ENCODE measurements at regions not wholly inside any gene's neighbourhood (a gene's known extent, or its start where the extent isn't known, plus 50 kb on each side); places are given as distances from the start of the nearest gene placed in this dataset.

- intact Hi-C loops (cut with DNase I), result no loop called here
- no peak for DNase-seq
Observed at GRCh38 chr1:37286881-37287280, 187.5 kb upstream of the ZC3H12A start.

GRCh38 chr1:37288900-37289299 is 185.5 kb upstream of the ZC3H12A start:
- H3K27ac ChIP-seq, result no peak overlapping the region
- H3K4me3 ChIP-seq, result no peak overlapping the region
- no peaks in the 10 kb centered on the region for H3K36me3 ChIP-seq (replicated peaks in 1 of 2; ENCODE audit: insufficient read depth in 1 of 2, low read depth in 2 of 2)
- DNase-seq, result no peak
- peaks cover 0 to 5% of the 10 kb centered on the region in 2 donors for H3K27me3 ChIP-seq
- TF ChIP-seq POLR2A (IDR thresholded peaks at IDR 0.05), result no peak
- TF ChIP-seq, protein P1, sequence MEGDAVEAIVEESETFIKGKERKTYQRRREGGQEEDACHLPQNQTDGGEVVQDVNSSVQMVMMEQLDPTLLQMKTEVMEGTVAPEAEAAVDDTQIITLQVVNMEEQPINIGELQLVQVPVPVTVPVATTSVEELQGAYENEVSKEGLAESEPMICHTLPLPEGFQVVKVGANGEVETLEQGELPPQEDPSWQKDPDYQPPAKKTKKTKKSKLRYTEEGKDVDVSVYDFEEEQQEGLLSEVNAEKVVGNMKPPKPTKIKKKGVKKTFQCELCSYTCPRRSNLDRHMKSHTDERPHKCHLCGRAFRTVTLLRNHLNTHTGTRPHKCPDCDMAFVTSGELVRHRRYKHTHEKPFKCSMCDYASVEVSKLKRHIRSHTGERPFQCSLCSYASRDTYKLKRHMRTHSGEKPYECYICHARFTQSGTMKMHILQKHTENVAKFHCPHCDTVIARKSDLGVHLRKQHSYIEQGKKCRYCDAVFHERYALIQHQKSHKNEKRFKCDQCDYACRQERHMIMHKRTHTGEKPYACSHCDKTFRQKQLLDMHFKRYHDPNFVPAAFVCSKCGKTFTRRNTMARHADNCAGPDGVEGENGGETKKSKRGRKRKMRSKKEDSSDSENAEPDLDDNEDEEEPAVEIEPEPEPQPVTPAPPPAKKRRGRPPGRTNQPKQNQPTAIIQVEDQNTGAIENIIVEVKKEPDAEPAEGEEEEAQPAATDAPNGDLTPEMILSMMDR (IDR thresholded peaks at IDR 0.05), result no peak
- no peak for ATAC-seq
- no peaks in the 10 kb centered on the region for H3K4me1 ChIP-seq
- no peaks in the 10 kb centered on the region for H3K9me3 ChIP-seq
- intact Hi-C loops (cut with DNase I), result no loop called here
- 87 to 93% methylated on average over 3 of the region's 3 CpGs for WGBS, 2 donors

More at GRCh38 chr1:37286881-37287280, 187.5 kb upstream of the ZC3H12A start:
- Histone ChIP-seq H3K27me3 (peaks cover 0 to 2% of the 10 kb centered on the region in 2 donors), H3K4me3 (no peak overlapping the region), H3K36me3 (replicated peaks in 1 of 2; ENCODE audit: insufficient read depth in 1 of 2, low read depth in 2 of 2) (no peaks in the 10 kb centered on the region), H3K27ac (no peak overlapping the region), H3K9me3 (no peaks in the 10 kb centered on the region), H3K4me1 (no peaks in the 10 kb centered on the region)
- ATAC-seq, result no peak
- TF ChIP-seq POLR2A (IDR thresholded peaks at IDR 0.05), result no peak
- TF ChIP-seq, protein P1 (IDR thresholded peaks at IDR 0.05), result no peak
- WGBS, 2 donors, result 73 to 77% methylated on average over 4 of the region's 4 CpGs

DNA sequence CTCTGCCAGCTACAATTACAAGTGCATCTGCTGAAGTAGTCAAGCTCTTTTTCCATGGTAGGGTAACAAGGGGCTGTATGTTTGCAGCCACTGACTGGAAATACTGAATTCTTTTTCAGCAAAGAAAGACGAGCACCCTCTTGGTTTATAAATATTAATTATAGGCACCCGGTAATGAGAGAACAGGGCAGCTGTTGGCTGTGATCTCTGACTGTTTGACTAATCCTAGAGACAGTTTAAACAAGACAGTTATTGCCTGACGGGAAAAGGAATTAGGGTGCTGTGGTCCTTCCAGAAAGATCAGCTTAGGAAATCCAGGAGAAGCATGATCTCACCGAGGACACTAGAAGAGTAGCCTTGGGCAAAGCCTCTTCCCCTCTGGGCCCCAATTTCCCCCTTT is 183.7 kb upstream of the ZC3H12A start:
- H3K36me3 ChIP-seq (replicated peaks in 1 of 2; ENCODE audit: insufficient read depth in 1 of 2, low read depth in 2 of 2), result no peaks in the 10 kb centered on the region
- no peaks in the 10 kb centered on the region for H3K9me3 ChIP-seq
- H3K4me1 ChIP-seq, result no peaks in the 10 kb centered on the region
- intact Hi-C loops (cut with DNase I), result no loop called here
- ATAC-seq, result no peak
- 28 to 39% methylated on average over 4 of the region's 4 CpGs for WGBS, 2 donors
- H3K27me3 ChIP-seq, result peaks cover 0 to 5% of the 10 kb centered on the region in 2 donors
- H3K4me3 ChIP-seq, result no peak overlapping the region
- H3K27ac ChIP-seq, result no peak overlapping the region
- no peak for TF ChIP-seq POLR2A (IDR thresholded peaks at IDR 0.05)
- TF ChIP-seq, protein P1 (IDR thresholded peaks at IDR 0.05), result no peak
- DNase-seq, result no peak

- Histone ChIP-seq H3K36me3 (replicated peaks in 1 of 2; ENCODE audit: insufficient read depth in 1 of 2, low read depth in 2 of 2) (no peaks in the 10 kb centered on the region), H3K27ac (no peak overlapping the region), H3K4me3 (no peak overlapping the region), H3K4me1 (no peaks in the 10 kb centered on the region), H3K27me3 (peaks cover 0 to 5% of the 10 kb centered on the region in 2 donors), H3K9me3 (no peaks in the 10 kb centered on the region)
- intact Hi-C loops (cut with DNase I), result no loop called here
- TF ChIP-seq, protein P1 (IDR thresholded peaks at IDR 0.05), result no peak
- TF ChIP-seq POLR2A (IDR thresholded peaks at IDR 0.05), result no peak
- WGBS, 2 donors, result 55 to 64% methylated on average over 9 of the region's 9 CpGs
- DNase-seq (no peak), ATAC-seq (no peak)
Observed at GRCh38 chr1:37292789-37293188, 181.6 kb upstream of the ZC3H12A start.

- Histone ChIP-seq H3K27ac (no peak overlapping the region), H3K4me1 (no peaks in the 10 kb centered on the region), H3K4me3 (no peak overlapping the region), H3K27me3 (peaks cover 0 to 5% of the 10 kb centered on the region in 2 donors), H3K36me3 (replicated peaks in 1 of 2; ENCODE audit: insufficient read depth in 1 of 2, low read depth in 2 of 2) (no peaks in the 10 kb centered on the region), H3K9me3 (no peaks in the 10 kb centered on the region)
- WGBS, 2 donors, result 50 to 61% methylated on average over 4 of the region's 4 CpGs
- no peak for ATAC-seq
- TF ChIP-seq, protein P1 (IDR thresholded peaks at IDR 0.05), result no peak
- no peak for TF ChIP-seq POLR2A (IDR thresholded peaks at IDR 0.05)
- no peak for DNase-seq
- intact Hi-C loops (cut with DNase I), result no loop called here
Observed at GRCh38 chr1:37294096-37294495, 180.3 kb upstream of the ZC3H12A start.

All from body of pancreas (tissue), 4 donors.